ENCODE measurements at regions not wholly inside any gene's neighbourhood (a gene's known extent, or its start where the extent isn't known, plus 50 kb on each side); places are given as distances from the start of the nearest gene placed in this dataset.

GRCh38 chr15:85847031-85847430 lies 52.3 kb upstream of the KLHL25 start:
- no peaks in the 10 kb centered on the region for H3K36me3 Mint-ChIP-seq (ENCODE audit: insufficient read depth)

DNA sequence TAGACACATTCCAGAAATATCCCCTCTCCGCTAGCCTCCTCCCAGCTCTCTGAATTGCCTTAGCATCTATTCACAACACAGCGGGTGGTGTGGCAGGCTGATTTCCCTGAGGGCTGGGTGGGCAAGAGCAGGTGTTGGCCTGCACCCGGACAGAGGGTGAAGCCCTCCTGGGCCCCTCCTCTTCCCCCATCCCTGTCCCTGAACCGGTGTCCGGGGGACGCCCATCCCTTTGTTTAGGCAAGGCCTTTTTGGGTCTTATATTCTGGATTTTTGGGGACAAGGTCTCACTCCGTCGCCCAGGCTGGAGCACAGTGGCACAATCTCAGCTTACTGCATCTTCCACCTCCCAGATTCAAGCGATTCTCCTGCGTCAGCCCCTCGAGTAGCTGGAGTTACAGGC lies 55.2 kb upstream of the KLHL25 start:
- peaks cover 16% of the 10 kb centered on the region for H3K27me3 Mint-ChIP-seq (ENCODE audit: low read depth)
- no peak for ATAC-seq
- peaks cover 4% of the 10 kb centered on the region for H3K9me3 Mint-ChIP-seq
- no peaks in the 10 kb centered on the region for H3K36me3 Mint-ChIP-seq (ENCODE audit: insufficient read depth)
- no peak for DNase-seq
- peaks cover 2% of the 10 kb centered on the region for H3K4me1 Mint-ChIP-seq (ENCODE audit: low read depth)
- no peak overlapping the region for H3K4me3 Mint-ChIP-seq

More at GRCh38 chr15:85847031-85847430, 52.3 kb upstream of the KLHL25 start:
- Mint-ChIP-seq H3K27me3 (ENCODE audit: low read depth) (peaks cover 12% of the 10 kb centered on the region), H3K9me3 (peaks cover 4% of the 10 kb centered on the region), H3K4me1 (ENCODE audit: low read depth) (no peaks in the 10 kb centered on the region), H3K4me3 (no peak overlapping the region)
- no peak for DNase-seq
- no peak for ATAC-seq

GRCh38 chr15:85852969-85853368 lies 58.2 kb upstream of the KLHL25 start:
- DNase-seq (no peak), ATAC-seq (no peak)
- H3K27me3 Mint-ChIP-seq (ENCODE audit: low read depth): peaks cover 20% of the 10 kb centered on the region

DNA sequence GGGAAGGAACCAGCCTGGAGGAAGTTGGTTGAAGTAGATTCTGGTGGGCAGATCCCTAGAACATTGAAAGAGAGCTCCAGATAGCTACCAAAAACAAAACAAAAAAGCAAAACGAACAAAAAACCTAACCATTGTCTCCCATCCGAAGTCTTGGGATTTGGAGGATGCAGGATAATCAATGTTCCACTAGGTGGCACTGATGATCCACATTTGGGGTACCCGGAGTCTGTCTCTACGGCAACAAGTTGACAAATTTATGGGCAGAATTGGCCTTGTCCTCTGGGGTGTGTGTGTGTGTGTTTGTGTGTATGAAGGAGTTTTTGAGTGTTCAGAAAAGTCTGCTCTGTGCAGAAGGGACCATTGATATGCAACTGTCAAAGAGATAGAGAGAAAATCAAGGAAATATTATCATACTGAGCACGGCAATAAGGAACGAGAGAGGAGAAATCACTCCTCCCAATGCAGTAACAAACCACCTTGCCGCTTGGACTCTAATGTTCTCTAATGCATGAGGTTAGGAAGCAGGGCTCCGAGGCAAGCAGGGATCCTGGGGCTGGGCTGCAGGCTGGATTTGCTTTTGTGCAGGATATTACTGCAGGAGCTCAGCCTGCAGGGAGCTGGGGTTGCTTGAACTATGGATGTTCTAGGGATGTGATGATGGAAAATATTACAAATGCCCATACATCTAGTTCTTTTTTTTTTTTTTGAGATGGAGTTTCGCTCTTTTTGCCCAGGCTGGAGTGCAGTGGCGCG lies 59.8 kb upstream of the KLHL25 start:
- H3K27me3 Mint-ChIP-seq (ENCODE audit: low read depth): peaks cover 28% of the 10 kb centered on the region
- ATAC-seq (peak; percentile 73 to 78), DNase-seq (peak; percentile 15)
- H3K9me3 Mint-ChIP-seq: no peaks in the 10 kb centered on the region
- H3K4me3 Mint-ChIP-seq: no peak overlapping the region
- peaks cover 5% of the 10 kb centered on the region for H3K4me1 Mint-ChIP-seq (ENCODE audit: low read depth)
- no peaks in the 10 kb centered on the region for H3K36me3 Mint-ChIP-seq (ENCODE audit: insufficient read depth)

More at GRCh38 chr15:85852969-85853368, 58.2 kb upstream of the KLHL25 start:
- no peaks in the 10 kb centered on the region for H3K9me3 Mint-ChIP-seq
- H3K4me3 Mint-ChIP-seq: no peak overlapping the region
- peaks cover 2% of the 10 kb centered on the region for H3K4me1 Mint-ChIP-seq (ENCODE audit: low read depth)
- no peaks in the 10 kb centered on the region for H3K36me3 Mint-ChIP-seq (ENCODE audit: insufficient read depth)

GRCh38 chr15:85858586-85859375 lies 64.1 kb upstream of the KLHL25 start:
- peak; percentile 67 for DNase-seq
- H3K4me3 Mint-ChIP-seq: peak overlapping the region; percentile 29
- H3K4me1 Mint-ChIP-seq (ENCODE audit: low read depth): peaks cover 5% of the 10 kb centered on the region
- H3K27me3 Mint-ChIP-seq (ENCODE audit: low read depth): peaks cover 25% of the 10 kb centered on the region
- ATAC-seq: peak; percentile 83 to 93
- no peaks in the 10 kb centered on the region for H3K36me3 Mint-ChIP-seq (ENCODE audit: insufficient read depth)
- H3K9me3 Mint-ChIP-seq: no peaks in the 10 kb centered on the region

DNA sequence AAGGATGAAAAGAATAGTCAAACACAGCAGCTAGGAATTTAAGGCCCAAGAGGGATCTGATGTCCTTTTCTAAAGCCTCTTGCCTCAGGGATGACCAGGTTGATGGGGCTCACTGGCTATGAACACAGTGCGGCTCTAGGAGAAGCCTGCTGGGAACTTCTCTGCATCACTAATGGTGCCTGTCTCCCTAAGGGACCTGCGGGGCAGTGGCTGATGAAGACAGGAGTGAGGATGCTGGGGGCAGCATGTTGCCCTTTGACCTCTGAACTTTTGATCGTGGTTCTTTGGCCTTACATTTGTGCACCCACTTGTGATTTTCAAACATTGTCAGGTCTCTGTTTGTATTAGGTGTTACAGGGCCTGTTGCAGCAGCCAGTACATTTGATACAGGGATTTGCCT lies 64.9 kb upstream of the KLHL25 start:
- Mint-ChIP-seq H3K4me3 (no peak overlapping the region), H3K36me3 (ENCODE audit: insufficient read depth) (no peaks in the 10 kb centered on the region), H3K9me3 (no peaks in the 10 kb centered on the region), H3K4me1 (ENCODE audit: low read depth) (peaks cover 4% of the 10 kb centered on the region), H3K27me3 (ENCODE audit: low read depth) (peaks cover 19% of the 10 kb centered on the region)
- DNase-seq (no peak), ATAC-seq (no peak)

DNA sequence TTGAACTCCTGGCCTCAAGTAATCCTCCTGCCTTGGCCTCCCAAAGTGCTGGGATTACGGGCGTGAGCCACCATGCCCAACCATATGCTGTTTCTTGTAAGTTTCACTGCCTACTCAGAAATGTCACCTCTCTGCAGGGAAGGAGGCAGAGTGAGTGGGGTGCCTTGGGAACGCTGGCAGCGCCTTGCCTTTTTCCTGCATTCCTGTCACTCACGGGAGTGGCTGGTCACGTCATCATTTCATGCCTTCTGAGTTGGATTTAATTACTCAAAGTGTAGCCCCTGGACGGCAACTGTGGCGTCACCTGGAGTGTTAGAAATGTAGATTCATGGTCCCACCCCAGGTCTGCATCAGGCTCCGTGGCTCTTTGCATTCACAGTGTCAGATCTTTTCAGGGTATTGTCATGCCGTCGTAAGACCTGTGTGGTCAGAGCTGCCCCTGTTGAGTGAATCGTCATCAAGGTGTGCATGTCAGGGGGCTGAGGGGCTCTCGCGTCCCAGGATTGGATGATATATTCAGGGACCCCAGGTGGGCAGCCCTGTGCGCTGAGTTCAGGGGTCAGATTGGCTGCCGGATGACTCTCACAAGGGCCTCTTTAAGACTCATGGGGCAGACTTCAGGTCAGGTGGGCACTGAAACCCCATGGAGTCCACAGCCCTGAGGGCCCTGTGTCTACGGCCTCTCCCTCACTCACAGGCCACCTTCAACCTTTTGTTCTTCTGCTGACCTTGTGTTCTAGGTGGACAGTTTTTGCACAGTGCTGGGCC lies 65.9 kb upstream of the KLHL25 start:
- no peak for DNase-seq
- Mint-ChIP-seq H3K4me3 (no peak overlapping the region), H3K36me3 (ENCODE audit: insufficient read depth) (no peaks in the 10 kb centered on the region), H3K27me3 (ENCODE audit: low read depth) (peaks cover 19% of the 10 kb centered on the region), H3K9me3 (no peaks in the 10 kb centered on the region), H3K4me1 (ENCODE audit: low read depth) (peaks cover 9% of the 10 kb centered on the region)
- ATAC-seq: no peak

- H3K36me3 Mint-ChIP-seq (ENCODE audit: insufficient read depth): no peaks in the 10 kb centered on the region
- no peak overlapping the region for H3K4me3 Mint-ChIP-seq
- DNase-seq: no peak
- H3K27me3 Mint-ChIP-seq (ENCODE audit: low read depth): peaks cover 2% of the 10 kb centered on the region
- no peak for ATAC-seq
- H3K4me1 Mint-ChIP-seq (ENCODE audit: low read depth): peaks cover 6% of the 10 kb centered on the region
- no peaks in the 10 kb centered on the region for H3K9me3 Mint-ChIP-seq
Observed at GRCh38 chr15:85865070-85865684, 70.5 kb upstream of the KLHL25 start.

DNA sequence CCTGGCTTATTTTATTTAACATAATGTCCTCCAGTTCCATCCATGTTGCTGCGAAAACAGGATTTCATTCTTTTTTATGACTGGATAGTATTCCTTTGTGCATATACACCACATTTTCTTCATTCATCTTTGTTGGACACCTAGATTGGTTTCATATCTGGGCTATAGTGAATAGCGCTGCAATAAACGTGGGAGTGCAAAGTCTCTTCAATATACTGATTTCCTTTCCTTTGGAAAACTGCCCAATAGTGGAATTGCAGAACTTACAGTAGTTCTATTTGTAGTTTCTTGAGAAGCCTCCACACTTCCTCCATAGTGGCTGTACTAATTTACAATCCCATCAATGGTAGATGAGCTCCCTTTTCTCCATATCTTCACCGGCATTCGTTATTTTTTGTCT lies 72.5 kb upstream of the KLHL25 start:
- no peak for DNase-seq
- Mint-ChIP-seq H3K36me3 (ENCODE audit: insufficient read depth) (no peaks in the 10 kb centered on the region), H3K4me1 (ENCODE audit: low read depth) (peaks cover 6% of the 10 kb centered on the region), H3K27me3 (ENCODE audit: low read depth) (peaks cover 2% of the 10 kb centered on the region), H3K4me3 (no peak overlapping the region), H3K9me3 (no peaks in the 10 kb centered on the region)
- ATAC-seq: no peak

DNA sequence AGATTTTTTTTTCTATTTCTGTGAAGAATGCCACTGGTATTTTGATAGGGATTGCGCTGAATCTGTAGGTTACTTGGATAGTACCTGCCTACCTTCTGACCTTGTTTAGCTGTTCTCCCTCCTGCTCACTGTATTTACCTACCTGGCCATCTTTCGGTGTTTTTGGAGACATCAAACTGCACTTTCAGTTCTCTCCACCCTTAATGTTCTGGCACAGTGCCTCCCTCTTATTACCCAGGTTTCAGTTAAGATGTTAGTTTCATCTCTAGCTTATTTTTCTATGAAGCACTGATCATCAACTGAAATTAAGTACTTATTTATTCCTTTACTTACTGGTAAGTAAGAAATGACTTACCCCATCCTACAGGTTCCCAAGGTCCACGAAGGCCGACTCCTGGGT lies 74.4 kb upstream of the KLHL25 start:
- H3K4me3 Mint-ChIP-seq: no peak overlapping the region
- DNase-seq (no peak), ATAC-seq (no peak)
- peaks cover 5% of the 10 kb centered on the region for H3K27me3 Mint-ChIP-seq (ENCODE audit: low read depth)
- H3K9me3 Mint-ChIP-seq: no peaks in the 10 kb centered on the region
- no peaks in the 10 kb centered on the region for H3K36me3 Mint-ChIP-seq (ENCODE audit: insufficient read depth)
- H3K4me1 Mint-ChIP-seq (ENCODE audit: low read depth): peaks cover 6% of the 10 kb centered on the region

- ATAC-seq: no peak
- no peak for DNase-seq
- Mint-ChIP-seq H3K4me3 (no peak overlapping the region), H3K36me3 (ENCODE audit: insufficient read depth) (no peaks in the 10 kb centered on the region), H3K4me1 (ENCODE audit: low read depth) (peaks cover 2% of the 10 kb centered on the region), H3K27me3 (ENCODE audit: low read depth) (peaks cover 12% of the 10 kb centered on the region), H3K9me3 (no peaks in the 10 kb centered on the region)
Observed at GRCh38 chr15:85870216-85871014, 75.7 kb upstream of the KLHL25 start.

DNA sequence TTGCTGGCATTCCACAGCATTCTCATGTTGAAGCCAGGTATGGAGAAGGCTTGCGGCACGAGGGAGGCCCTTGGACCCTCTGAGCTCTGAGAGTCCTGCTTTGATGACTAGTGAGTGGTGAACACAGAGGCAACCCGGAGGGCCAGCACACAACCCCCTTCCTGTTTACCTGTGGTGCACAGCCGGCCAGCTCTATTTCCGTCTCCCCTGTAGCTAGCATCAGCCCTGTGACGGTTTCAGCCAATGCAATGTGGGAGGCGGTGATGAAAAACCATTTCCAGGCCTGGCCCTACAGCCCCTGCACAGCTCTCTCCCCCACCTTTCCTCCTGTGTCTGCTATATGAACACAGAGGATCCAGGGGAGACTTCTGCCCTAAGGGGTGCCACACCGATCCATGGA lies 76.8 kb upstream of the KLHL25 start:
- no peaks in the 10 kb centered on the region for H3K4me1 Mint-ChIP-seq (ENCODE audit: low read depth)
- H3K27me3 Mint-ChIP-seq (ENCODE audit: low read depth): peaks cover 13% of the 10 kb centered on the region
- H3K36me3 Mint-ChIP-seq (ENCODE audit: insufficient read depth): no peaks in the 10 kb centered on the region
- no peak overlapping the region for H3K4me3 Mint-ChIP-seq
- ATAC-seq (no peak), DNase-seq (no peak)
- no peaks in the 10 kb centered on the region for H3K9me3 Mint-ChIP-seq

DNA sequence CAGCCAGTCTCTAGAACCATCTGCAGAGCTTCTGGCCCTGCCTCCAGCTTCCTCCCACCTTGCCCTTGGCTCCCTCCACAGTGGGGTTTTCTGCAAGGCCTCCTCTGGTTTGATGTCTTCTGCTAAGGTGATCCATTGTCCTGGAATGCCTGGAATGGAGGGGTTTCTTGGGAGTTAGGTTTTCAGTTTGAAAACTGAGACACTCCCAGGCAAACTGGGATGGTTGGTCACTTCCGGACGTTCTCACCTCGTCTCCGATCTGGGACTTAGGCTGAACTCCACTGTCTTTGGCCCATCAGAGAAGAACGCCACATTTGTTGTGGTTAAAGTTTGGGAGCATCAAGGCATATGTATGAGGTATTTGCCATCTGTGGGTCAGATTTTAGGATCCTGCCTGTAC lies 77.4 kb upstream of the KLHL25 start:
- Mint-ChIP-seq H3K36me3 (ENCODE audit: insufficient read depth) (no peaks in the 10 kb centered on the region), H3K9me3 (no peaks in the 10 kb centered on the region), H3K4me3 (no peak overlapping the region), H3K4me1 (ENCODE audit: low read depth) (no peaks in the 10 kb centered on the region), H3K27me3 (ENCODE audit: low read depth) (peaks cover 19% of the 10 kb centered on the region)
- DNase-seq (no peak), ATAC-seq (no peak)
